H1 (cell line): ENCODE measurements at regions not wholly inside any gene's neighbourhood (a gene's known extent, or its start where the extent isn't known, plus 50 kb on each side); places are given as distances from the start of the nearest gene placed in this dataset.

ENCODE experiments used
- CTCF ChIA-PET: fragments of 300-600 bp; sonication (Branson Sonifier 250); formaldehyde crosslinking; loops from one replicate; lab custom pipeline; 2021; ENCODE audit not compliant: partially characterized antibody; lab: Charles Lee
- POLR2A ChIA-PET: fragments of 300-600 bp; sonication (Branson Sonifier 250); formaldehyde crosslinking; loops from one replicate; lab custom pipeline; 2021; ENCODE audit warnings: inconsistent platforms; ENCODE audit not compliant: partially characterized antibody; lab: Charles Lee
- DNase-seq, 2 experiments: peaks; one replicate each; pipeline versions ENCODE4 v3.0.0 to v3.0.0-alpha.2; 2010 to 2022; ENCODE audit warnings: low spot score in 2 of 2, low read depth in 1 of 2, mixed read lengths in 1 of 2
- FAIRE-seq: peaks from 2 replicates; lab custom pipeline; 2011; peaks lifted over from hg19 to GRCh38; lab: Jason Lieb, UNC
- H2AFZ ChIP-seq: 2 replicates; pipeline ENCODE4 v1.8.1; 2012; ENCODE audit warnings: low read length, inconsistent platforms
- H2AK5ac ChIP-seq: 2 replicates; pipeline ENCODE4 v1.6.1; 2013; ENCODE audit warnings: low read depth, low read length
- H2BK120ac ChIP-seq: replicated peaks from 2 replicates; pipeline ENCODE3; 2013; ENCODE audit warnings: low read depth, low read length, inconsistent platforms
- H2BK12ac ChIP-seq: 2 replicates; pipeline ENCODE4 v1.6.1; 2013; ENCODE audit warnings: low read depth, low read length
- H2BK15ac ChIP-seq: 2 replicates; pipeline ENCODE4 v1.6.1; 2013; ENCODE audit warnings: low read length
- H2BK20ac ChIP-seq: 2 replicates; pipeline ENCODE4 v1.6.1; 2013; ENCODE audit warnings: low read length
- H2BK5ac ChIP-seq: 2 replicates; pipeline ENCODE4 v1.6.1; 2013; ENCODE audit warnings: low read depth, low read length
- H3K14ac ChIP-seq: 2 replicates; pipeline ENCODE4 v1.6.1; 2013; ENCODE audit warnings: inconsistent platforms; ENCODE audit not compliant: insufficient read length
- H3K18ac ChIP-seq: 2 replicates; pipeline ENCODE4 v1.6.1; 2013; ENCODE audit warnings: low read length; ENCODE audit errors: extremely low read depth
- H3K23ac ChIP-seq: 2 replicates; pipeline ENCODE4 v1.6.1; 2013; ENCODE audit warnings: inconsistent platforms; ENCODE audit not compliant: insufficient read length
- H3K23me2 ChIP-seq: 2 replicates; pipeline ENCODE4 v1.6.1; 2013; ENCODE audit warnings: low read depth, low read length
- H3K27ac ChIP-seq: 2 replicates; pipeline ENCODE4 v1.6.1; 2011; ENCODE audit warnings: low read depth, low read length, inconsistent platforms
- H3K27me3 ChIP-seq, 4 experiments: replicated peaks in 1 of 4; 1 replicate in 1 of 4; 2 replicates in 3 of 4; pipeline versions ENCODE4 v1.6.1 to v1.8.1; 2011 to 2013; ENCODE audit warnings: low read length in 3 of 4, mild to moderate bottlenecking in 3 of 4, inconsistent platforms in 2 of 4, mixed read lengths in 2 of 4, moderate library complexity in 1 of 4; ENCODE audit not compliant: control insufficient read depth in 3 of 4, insufficient read depth in 3 of 4; ENCODE audit errors: extremely low read depth in 1 of 4
- H3K36me3 ChIP-seq, 4 experiments: 2 replicates each; pipeline versions ENCODE4 v1.6.1 to v1.8.1; 2011 to 2013; ENCODE audit warnings: mild to moderate bottlenecking in 4 of 4, low read length in 3 of 4, moderate library complexity in 2 of 4, control low read depth in 1 of 4, inconsistent platforms in 1 of 4; ENCODE audit not compliant: insufficient read depth in 4 of 4, control insufficient read depth in 2 of 4
- H3K4ac ChIP-seq: replicated peaks from 2 replicates; pipeline ENCODE3; 2013; ENCODE audit warnings: low read length, low read depth, mixed read lengths, inconsistent platforms; ENCODE audit not compliant: insufficient read length
- H3K4me1 ChIP-seq, 4 experiments: replicated peaks in 1 of 4; 1 replicate in 1 of 4; 2 replicates in 3 of 4; pipeline versions ENCODE4 v1.6.1 to v1.8.1; 2011 to 2013; ENCODE audit warnings: low read length in 3 of 4, inconsistent platforms in 2 of 4, mixed read lengths in 1 of 4; ENCODE audit not compliant: insufficient read depth in 4 of 4, control insufficient read depth in 3 of 4
- H3K4me2 ChIP-seq, 2 experiments: 2 replicates each; pipeline versions ENCODE4 v1.6.1 to v1.8.1; 2011 to 2013; ENCODE audit warnings: low read depth in 2 of 2, low read length in 2 of 2, control low read depth in 1 of 2, inconsistent platforms in 1 of 2, mild to moderate bottlenecking in 1 of 2; ENCODE audit not compliant: insufficient read depth in 1 of 2
- H3K4me3 ChIP-seq, 4 experiments: fragments of 200-600, 300-600 bp in 1 of 4; sonication (generic), shearing (Covaris generic), sonication (Bioruptor Twin) in 1 of 4; 2 replicates each; pipeline versions ENCODE4 v1.5.1 to v1.8.1; 2011 to 2016; ENCODE audit warnings: low read length in 4 of 4, low read depth in 3 of 4, control low read depth in 2 of 4, inconsistent platforms in 2 of 4, mild to moderate bottlenecking in 2 of 4, mixed read lengths in 1 of 4, moderate library complexity in 1 of 4; ENCODE audit not compliant: insufficient read depth in 2 of 4; ENCODE audit errors: extremely low read depth in 1 of 4
- H3K56ac ChIP-seq: replicated peaks from 2 replicates; pipeline ENCODE3; 2013; ENCODE audit warnings: low read depth, mild to moderate bottlenecking, mixed read lengths, low read length, inconsistent platforms; ENCODE audit not compliant: insufficient read length
- H3K79me1 ChIP-seq: 2 replicates; pipeline ENCODE4 v1.6.1; 2013; ENCODE audit warnings: low read depth, low read length, control low read depth
- H3K79me2 ChIP-seq, 2 experiments: 2 replicates each; pipeline versions ENCODE4 v1.6.1 to v1.8.1; 2012 to 2013; ENCODE audit warnings: low read length in 2 of 2, mild to moderate bottlenecking in 2 of 2, inconsistent platforms in 1 of 2; ENCODE audit not compliant: insufficient read depth in 2 of 2, control insufficient read depth in 1 of 2
- H3K9ac ChIP-seq, 4 experiments: replicated peaks in 1 of 4; 1 replicate in 1 of 4; 2 replicates in 3 of 4; pipeline versions ENCODE4 v1.6.1 to v1.8.1; 2011 to 2013; ENCODE audit warnings: low read depth in 3 of 4, low read length in 3 of 4, control low read depth in 2 of 4, mild to moderate bottlenecking in 2 of 4, moderate library complexity in 2 of 4, inconsistent platforms in 1 of 4; ENCODE audit errors: extremely low read depth in 1 of 4
- H3K9me3 ChIP-seq, 2 experiments: 2 replicates each; pipeline versions ENCODE4 v1.6.1 to v1.8.1; 2012 to 2013; ENCODE audit warnings: mild to moderate bottlenecking in 2 of 2, moderate library complexity in 2 of 2, control low read depth in 1 of 2, inconsistent platforms in 1 of 2, low read depth in 1 of 2, low read length in 1 of 2, mixed read lengths in 1 of 2; ENCODE audit not compliant: insufficient read depth in 2 of 2
- H4K20me1 ChIP-seq, 2 experiments: replicated peaks in 1 of 2; 2 replicates each; pipeline versions ENCODE3 to v1.8.1; 2011 to 2013; ENCODE audit warnings: inconsistent platforms in 2 of 2, low read length in 2 of 2, mild to moderate bottlenecking in 1 of 2; ENCODE audit not compliant: insufficient read depth in 2 of 2, control insufficient read depth in 1 of 2
- H4K5ac ChIP-seq: 2 replicates; pipeline ENCODE4 v1.6.1; 2013; ENCODE audit warnings: low read length, low read depth, mixed read lengths, inconsistent platforms; ENCODE audit not compliant: insufficient read length
- H4K8ac ChIP-seq: 2 replicates; pipeline ENCODE4 v1.8.0; 2013; ENCODE audit warnings: mild to moderate bottlenecking, moderate library complexity, low read length, inconsistent platforms; ENCODE audit not compliant: insufficient read depth; ENCODE audit errors: extremely low read depth
- H4K91ac ChIP-seq: replicated peaks from 2 replicates; pipeline ENCODE3; 2013; ENCODE audit warnings: low read length, mixed read lengths, inconsistent platforms; ENCODE audit not compliant: insufficient read length
- HDAC6 ChIP-seq: IDR thresholded peaks from one replicate; pipeline ENCODE4 v1.7.1; 2012; ENCODE audit warnings: low read depth, mild to moderate bottlenecking, inconsistent platforms, low read length, moderate library complexity
- MAFK ChIP-seq: IDR thresholded peaks from 2 replicates; pipeline ENCODE4 v1.6.1; 2012; ENCODE audit warnings: low read depth, mild to moderate bottlenecking, improper control_type of control experiment, low read length
- PHF8 ChIP-seq: fragments of 200-600 bp; sonication (generic); conservative IDR thresholded peaks from 2 replicates; pipeline ENCODE4 v1.7.1; 2012; ENCODE audit warnings: low read depth, mild to moderate bottlenecking, inconsistent platforms, low read length, moderate library complexity
- SIN3A ChIP-seq, 2 experiments: IDR thresholded peaks in 1 of 2; conservative IDR thresholded peaks in 1 of 2; 2 replicates each; pipeline ENCODE4 v1.6.1; 2011 to 2012; ENCODE audit warnings: low read length in 2 of 2, improper control_type of control experiment in 1 of 2, low read depth in 1 of 2, mild to moderate bottlenecking in 1 of 2
- SIX5 ChIP-seq: IDR thresholded peaks from 2 replicates; pipeline ENCODE4 v1.6.1; 2011; ENCODE audit warnings: mild to moderate bottlenecking, low read depth, low read length
- SP4 ChIP-seq: IDR thresholded peaks from 2 replicates; pipeline ENCODE4 v1.6.1; 2012; ENCODE audit warnings: low read length, inconsistent platforms
- ZNF274 ChIP-seq: IDR thresholded peaks from 2 replicates; pipeline ENCODE4 v1.7.0; 2012; ENCODE audit warnings: low read length, borderline replicate concordance; ENCODE audit errors: extremely low read depth
- WGBS, 2 experiments: shearing (Covaris generic) in 1 of 2; methylation state at CpG; one replicate each; pipeline versions ENCODE4 v1.1.6 to v1.1.7; 2013 to 2015; ENCODE audit warnings: low lambda C conversion rate in 2 of 2, mixed read lengths in 2 of 2, inconsistent platforms in 1 of 2, low coverage in 1 of 2, missing lambda C conversion rate in 1 of 2; ENCODE audit not compliant: insufficient replicate concordance in 2 of 2, insufficient coverage in 1 of 2, insufficient read length in 1 of 2; ENCODE audit errors: extremely low coverage in 1 of 2, missing lambda C conversion rate in 1 of 2; 5-methylcytosine and 5-hydroxymethylcytosine counted together

GRCh38 chr12:14310866-14311265 is 54.6 kb upstream of the ATF7IP start:
- FAIRE-seq = no peak
- H2BK5ac ChIP-seq = no peak overlapping the region
- no peak overlapping the region for H3K4me3 ChIP-seq
- no peak overlapping the region for H3K23ac ChIP-seq
- H3K4me2 ChIP-seq = no peak overlapping the region
- no peaks in the 10 kb centered on the region for H3K4me1 ChIP-seq
- H3K79me2 ChIP-seq = no peaks in the 10 kb centered on the region
- H4K91ac ChIP-seq = no peak overlapping the region
- H2AK5ac ChIP-seq = no peak overlapping the region
- no peak overlapping the region for H2BK120ac ChIP-seq
- no peaks in the 10 kb centered on the region; a peak in 1 of 4 replicates for H3K9me3 ChIP-seq
- no peaks in the 10 kb centered on the region for H3K27me3 ChIP-seq
- ChIA-PET CTCF (no interaction called here), POLR2A (no interaction called here)
- H4K5ac ChIP-seq = no peak overlapping the region
- no peaks in the 10 kb centered on the region for H3K79me1 ChIP-seq
- H3K36me3 ChIP-seq = no peaks in the 10 kb centered on the region
- H3K56ac ChIP-seq = no peak overlapping the region
- no peaks in the 10 kb centered on the region for H3K23me2 ChIP-seq
- H3K27ac ChIP-seq = no peak overlapping the region
- no peak overlapping the region for H3K4ac ChIP-seq
- 75% methylated on average over 1 of the region's 1 CpG; no CpG with 5 or more reads in 1 of the 2 experiments for WGBS, 2 experiments
- no peaks in the 10 kb centered on the region for H4K20me1 ChIP-seq
- H2AFZ ChIP-seq = no peak overlapping the region
- no peak overlapping the region for H4K8ac ChIP-seq
- no peak overlapping the region for H3K18ac ChIP-seq
- TF ChIP-seq MAFK = no peak
- TF ChIP-seq ZNF274 = no peak
- no peak for TF ChIP-seq SIX5
- no peak for TF ChIP-seq SIN3A (conservative IDR thresholded peaks at IDR 0.05 in 1 of 2, IDR thresholded peaks at IDR 0.05 in 1 of 2; ENCODE audit: low read depth in 1 of 2, low read length in 2 of 2)
- no peak for TF ChIP-seq HDAC6
- TF ChIP-seq SP4 = no peak
- TF ChIP-seq PHF8 = no peak
- no peak for DNase-seq
- no peak overlapping the region for H2BK15ac ChIP-seq
- H2BK20ac ChIP-seq = no peak overlapping the region
- H3K9ac ChIP-seq = no peak overlapping the region
- no peak overlapping the region for H3K14ac ChIP-seq
- no peak overlapping the region for H2BK12ac ChIP-seq
